Caco-2 (cell line): ENCODE measurements at regions not wholly inside any gene's neighbourhood (a gene's known extent, or its start where the extent isn't known, plus 50 kb on each side); places are given as distances from the start of the nearest gene placed in this dataset.

Source experiments
- BruUV-seq: library from RNA; stranded (reverse); fragments of 400-500 nt; replicated peaks from 2 replicates; lab custom pipeline; 2021; lab: Mats Ljungman, UMichigan
- CTCF ChIA-PET: fragments of 300-600 bp; sonication (Branson Sonifier 250); formaldehyde crosslinking; loops from one replicate; lab custom pipeline; 2022; ENCODE audit warnings: antibody characterized with exemption; lab: Charles Lee
- POLR2A ChIA-PET: fragments of 300-600 bp; sonication (Branson Sonifier 250); formaldehyde crosslinking; loops from one replicate; lab custom pipeline; 2022; ENCODE audit warnings: antibody characterized with exemption; lab: Charles Lee
- DNase-seq, 2 experiments: peaks; one replicate each; pipeline versions ENCODE4 v3.0.0 to v3.0.0-alpha.2; 2020 to 2022
- H3K27me3 ChIP-seq: replicated peaks from 2 replicates; pipeline ENCODE4 v1.6.0; 2011; ENCODE audit warnings: low read length; ENCODE audit not compliant: control insufficient read depth, insufficient read depth
- H3K36me3 ChIP-seq: 2 replicates; pipeline ENCODE4 v1.5.1; 2011; ENCODE audit warnings: low read length; ENCODE audit not compliant: control insufficient read depth, insufficient read depth
- H3K4me1 ChIP-seq: fragments of 250-450 bp; sonication (Bioruptor Pico); 2 replicates; pipeline ENCODE4 v1.5.1; 2020; ENCODE audit warnings: mild to moderate bottlenecking
- H3K4me3 ChIP-seq: 2 replicates; pipeline ENCODE4 v1.5.1; 2011; ENCODE audit warnings: low read depth, mild to moderate bottlenecking, control low read depth, low read length
- H3K9me3 ChIP-seq: fragments of 250-450 bp; sonication (Bioruptor Pico); 2 replicates; pipeline ENCODE4 v1.5.1; 2020; ENCODE audit warnings: mild to moderate bottlenecking, moderate library complexity
- H3K27ac Mint-ChIP-seq: one replicate; pipeline ENCODE4 v1.8.0; 2022; ENCODE audit warnings: mixed read lengths; ENCODE audit not compliant: unreplicated experiment
- H3K27me3 Mint-ChIP-seq: one replicate; pipeline ENCODE4 v1.8.0; 2022; ENCODE audit warnings: mixed read lengths; ENCODE audit not compliant: insufficient read depth, unreplicated experiment
- H3K36me3 Mint-ChIP-seq: one replicate; pipeline ENCODE4 v1.8.0; 2022; ENCODE audit warnings: mild to moderate bottlenecking, mixed read lengths; ENCODE audit not compliant: insufficient read depth, unreplicated experiment
- H3K4me1 Mint-ChIP-seq: one replicate; pipeline ENCODE4 v1.8.0; 2022; ENCODE audit warnings: low read depth, mixed read lengths; ENCODE audit not compliant: unreplicated experiment
- H3K4me3 Mint-ChIP-seq: one replicate; pipeline ENCODE4 v1.8.0; 2022; ENCODE audit warnings: mild to moderate bottlenecking, moderate library complexity, mixed read lengths; ENCODE audit not compliant: unreplicated experiment
- H3K9me3 Mint-ChIP-seq: one replicate; pipeline ENCODE4 v1.8.0; 2022; ENCODE audit warnings: mixed read lengths; ENCODE audit not compliant: unreplicated experiment
- intact Hi-C: fragments of 100-400 bp; cut with micrococcal nuclease; formaldehyde crosslinking; loops from one replicate; pipeline ENCODE4 v1.10.0; 2022; ENCODE audit not compliant: unreplicated experiment
- TF ChIP-seq, protein P1 (sequence below), 2 experiments: fragments of 200-600 bp in 1 of 2; IDR thresholded peaks; 1 replicate in 1 of 2; 2 replicates in 1 of 2; pipeline versions ENCODE4 v1.5.1 to v1.8.0; 2011 to 2022; ENCODE audit warnings: antibody characterized with exemption in 1 of 2, control low read depth in 1 of 2, inconsistent platforms in 1 of 2, low read depth in 1 of 2, low read length in 1 of 2, mild to moderate bottlenecking in 1 of 2, moderate library complexity in 1 of 2; ENCODE audit not compliant: insufficient read depth in 1 of 2, severe bottlenecking in 1 of 2, unreplicated experiment in 1 of 2

GRCh38 chr5:165094782-165095181, 1589.4 kb downstream of the MAT2B start:
- no peak overlapping the region for H3K4me3 ChIP-seq
- CTCF ChIA-PET: no interaction called here
- BruUV-seq: no TSS peak
- no peak overlapping the region for H3K4me3 Mint-ChIP-seq
- no peaks in the 10 kb centered on the region for H3K4me1 ChIP-seq
- intact Hi-C loops: no loop called here
- POLR2A ChIA-PET: no interaction called here
- no peak overlapping the region for H3K27ac Mint-ChIP-seq
- no peaks in the 10 kb centered on the region for H3K36me3 Mint-ChIP-seq
- H3K27me3 Mint-ChIP-seq: no peaks in the 10 kb centered on the region
- peaks cover 25% of the 10 kb centered on the region for H3K9me3 Mint-ChIP-seq
- no peak for DNase-seq
- H3K27me3 ChIP-seq: no peaks in the 10 kb centered on the region
- no peaks in the 10 kb centered on the region for H3K36me3 ChIP-seq
- TF ChIP-seq, protein P1, sequence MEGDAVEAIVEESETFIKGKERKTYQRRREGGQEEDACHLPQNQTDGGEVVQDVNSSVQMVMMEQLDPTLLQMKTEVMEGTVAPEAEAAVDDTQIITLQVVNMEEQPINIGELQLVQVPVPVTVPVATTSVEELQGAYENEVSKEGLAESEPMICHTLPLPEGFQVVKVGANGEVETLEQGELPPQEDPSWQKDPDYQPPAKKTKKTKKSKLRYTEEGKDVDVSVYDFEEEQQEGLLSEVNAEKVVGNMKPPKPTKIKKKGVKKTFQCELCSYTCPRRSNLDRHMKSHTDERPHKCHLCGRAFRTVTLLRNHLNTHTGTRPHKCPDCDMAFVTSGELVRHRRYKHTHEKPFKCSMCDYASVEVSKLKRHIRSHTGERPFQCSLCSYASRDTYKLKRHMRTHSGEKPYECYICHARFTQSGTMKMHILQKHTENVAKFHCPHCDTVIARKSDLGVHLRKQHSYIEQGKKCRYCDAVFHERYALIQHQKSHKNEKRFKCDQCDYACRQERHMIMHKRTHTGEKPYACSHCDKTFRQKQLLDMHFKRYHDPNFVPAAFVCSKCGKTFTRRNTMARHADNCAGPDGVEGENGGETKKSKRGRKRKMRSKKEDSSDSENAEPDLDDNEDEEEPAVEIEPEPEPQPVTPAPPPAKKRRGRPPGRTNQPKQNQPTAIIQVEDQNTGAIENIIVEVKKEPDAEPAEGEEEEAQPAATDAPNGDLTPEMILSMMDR (IDR thresholded peaks at IDR 0.05; ENCODE audit: insufficient read depth in 1 of 2, low read depth in 1 of 2, low read length in 1 of 2, severe bottlenecking in 1 of 2, unreplicated experiment in 1 of 2): no peak
- no peaks in the 10 kb centered on the region for H3K4me1 Mint-ChIP-seq
- H3K9me3 ChIP-seq: no peaks in the 10 kb centered on the region

DNA sequence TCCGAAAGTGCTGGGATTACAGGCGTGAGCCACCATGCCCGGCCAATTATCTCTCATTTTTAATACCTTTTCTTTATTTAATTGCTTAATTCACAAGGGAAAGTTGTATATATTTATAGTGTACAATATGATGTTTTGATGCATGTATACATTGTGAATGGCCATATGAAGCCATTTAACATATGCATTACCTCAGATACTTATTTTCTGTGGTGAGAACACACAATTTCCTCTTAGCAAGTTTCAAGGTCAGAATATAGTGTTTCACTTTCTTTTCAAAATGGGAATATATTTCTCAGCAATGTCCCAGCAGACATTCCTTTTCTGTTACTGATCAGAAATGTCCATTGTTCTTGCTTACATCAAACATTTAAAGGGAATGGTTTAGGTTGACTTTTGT, 1596.3 kb downstream of the MAT2B start:
- no peaks in the 10 kb centered on the region for H3K27me3 Mint-ChIP-seq

DNA sequence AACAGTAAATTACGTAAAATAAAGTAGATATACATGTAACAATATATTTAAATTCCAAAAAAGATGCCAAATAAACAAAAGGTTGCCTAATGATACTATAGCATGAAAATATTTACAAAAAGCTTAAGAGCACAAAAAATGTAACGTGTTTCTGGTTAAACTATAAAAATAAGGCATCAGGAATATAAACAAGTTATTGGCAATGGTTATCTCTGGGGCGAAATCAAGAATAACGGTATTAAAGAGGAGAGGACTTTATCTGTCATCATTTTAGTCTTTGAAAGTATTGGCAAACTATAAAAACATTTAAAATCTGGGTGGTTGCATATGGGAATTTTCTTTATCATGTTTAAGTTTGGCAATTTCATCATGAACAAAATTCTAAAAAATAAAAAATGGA, 1599.2 kb downstream of the MAT2B start:
- intact Hi-C loops: no loop called here
- POLR2A ChIA-PET: no interaction called here
- H3K9me3 ChIP-seq: no peaks in the 10 kb centered on the region
- Mint-ChIP-seq H3K4me1 (no peaks in the 10 kb centered on the region), H3K9me3 (peaks cover 11% of the 10 kb centered on the region), H3K27ac (no peak overlapping the region), H3K4me3 (no peak overlapping the region), H3K36me3 (no peaks in the 10 kb centered on the region), H3K27me3 (no peaks in the 10 kb centered on the region)
- no peak for DNase-seq
- CTCF ChIA-PET: no interaction called here
- TF ChIP-seq, protein P1 (IDR thresholded peaks at IDR 0.05; ENCODE audit: insufficient read depth in 1 of 2, low read depth in 1 of 2, low read length in 1 of 2, severe bottlenecking in 1 of 2, unreplicated experiment in 1 of 2): no peak
- no peaks in the 10 kb centered on the region for H3K36me3 ChIP-seq
- H3K4me1 ChIP-seq: no peaks in the 10 kb centered on the region
- no peak overlapping the region for H3K4me3 ChIP-seq
- no TSS peak for BruUV-seq
- H3K27me3 ChIP-seq: no peaks in the 10 kb centered on the region

More for the DNA sequence above, 1596.3 kb downstream of the MAT2B start:
- Histone ChIP-seq H3K9me3 (no peaks in the 10 kb centered on the region), H3K36me3 (no peaks in the 10 kb centered on the region), H3K27me3 (no peaks in the 10 kb centered on the region), H3K4me1 (no peaks in the 10 kb centered on the region), H3K4me3 (no peak overlapping the region)
- H3K36me3 Mint-ChIP-seq: no peaks in the 10 kb centered on the region
- no peak overlapping the region for H3K4me3 Mint-ChIP-seq
- POLR2A ChIA-PET: no interaction called here
- CTCF ChIA-PET: no interaction called here
- no peak for DNase-seq
- peaks cover 26% of the 10 kb centered on the region for H3K9me3 Mint-ChIP-seq
- no peak overlapping the region for H3K27ac Mint-ChIP-seq
- TF ChIP-seq, protein P1 (IDR thresholded peaks at IDR 0.05; ENCODE audit: insufficient read depth in 1 of 2, low read depth in 1 of 2, low read length in 1 of 2, severe bottlenecking in 1 of 2, unreplicated experiment in 1 of 2): no peak
- no TSS peak for BruUV-seq
- intact Hi-C loops: no loop called here
- no peaks in the 10 kb centered on the region for H3K4me1 Mint-ChIP-seq
